K562 (cell line): ENCODE measurements at regions not wholly inside any gene's neighbourhood (a gene's known extent, or its start where the extent isn't known, plus 50 kb on each side); places are given as distances from the start of the nearest gene placed in this dataset.

ENCODE experiments used
- CTCF ChIP-seq, 3 experiments: IDR thresholded peaks in 2 of 3; conservative IDR thresholded peaks in 1 of 3; 2 replicates each; pipeline ENCODE4 v1.5.1; 2011 to 2012; ENCODE audit warnings: low read length in 3 of 3, mild to moderate bottlenecking in 3 of 3, control low read depth in 2 of 3, improper control_type of control experiment in 1 of 3, inconsistent platforms in 1 of 3, low read depth in 1 of 3, mixed read lengths in 1 of 3, moderate library complexity in 1 of 3; ENCODE audit not compliant: insufficient read depth in 2 of 3
- EZH2 ChIP-seq: IDR thresholded peaks from 2 replicates; pipeline ENCODE4 v1.6.1; 2012; ENCODE audit warnings: low read depth, mild to moderate bottlenecking, inconsistent platforms, low read length, borderline replicate concordance
- MAFK ChIP-seq: IDR thresholded peaks from 2 replicates; pipeline ENCODE4 v1.6.1; 2011; ENCODE audit warnings: low read length, improper control_type of control experiment
- MITF ChIP-seq: IDR thresholded peaks from 2 replicates; pipeline ENCODE4 v1.6.1; 2014; ENCODE audit warnings: antibody characterized with exemption
- POLR2A ChIP-seq: fragments of 450-650 bp; conservative IDR thresholded peaks from 2 replicates; pipeline ENCODE4 v1.6.1; 2016
- RAD21 ChIP-seq, 2 experiments: fragments of 250-450 bp in 1 of 2; fragments of 450-650 bp in 1 of 2; sonication (Bioruptor Pico) in 1 of 2; formaldehyde crosslinking in 1 of 2; IDR thresholded peaks in 1 of 2; conservative IDR thresholded peaks in 1 of 2; 2 replicates each; pipeline versions ENCODE4 v1.4.0 to v1.8.0; 2020 to 2022; ENCODE audit warnings: mild to moderate bottlenecking in 2 of 2, moderate library complexity in 1 of 2
- ZKSCAN3 ChIP-seq: fragments of 250-450 bp; sonication (Bioruptor Pico); IDR thresholded peaks from 2 replicates; pipeline ENCODE4 v1.4.0; 2020
- ZNF124 ChIP-seq: sonication (generic); formaldehyde crosslinking; IDR thresholded peaks from 2 replicates; pipeline ENCODE4 v1.8.1; 2022; ENCODE audit warnings: missing genetic modification reagents

- TF ChIP-seq ZKSCAN3 (CRISPR knock-in tag) (no peak), RAD21 (CRISPR knock-in tag; conservative IDR thresholded peaks at IDR 0.05 in 1 of 2, IDR thresholded peaks at IDR 0.05 in 1 of 2) (no peak), MITF (no peak), EZH2 (no peak), CTCF (IDR thresholded peaks at IDR 0.05 in 2 of 3, conservative IDR thresholded peaks at IDR 0.05 in 1 of 3; ENCODE audit: insufficient read depth in 2 of 3, low read depth in 1 of 3, low read length in 3 of 3) (no peak), POLR2A (no peak), MAFK (no peak), ZNF124 (CRISPR knock-in tag) (no peak)
Measured at GRCh38 chrX:147739196-147739595, 172.5 kb upstream of the FMR1 start.
